ENCODE measurements at regions not wholly inside any gene's neighbourhood (a gene's known extent, or its start where the extent isn't known, plus 50 kb on each side); places are given as distances from the start of the nearest gene placed in this dataset.

- no peak for DNase-seq (ENCODE audit: low spot score in 2 of 2)
- TF ChIP-seq POLR2AphosphoS5 (IDR thresholded peaks at IDR 0.05), result no peak
- TF ChIP-seq POLR2A (IDR thresholded peaks at IDR 0.05), result no peak
- TF ChIP-seq, protein P1, sequence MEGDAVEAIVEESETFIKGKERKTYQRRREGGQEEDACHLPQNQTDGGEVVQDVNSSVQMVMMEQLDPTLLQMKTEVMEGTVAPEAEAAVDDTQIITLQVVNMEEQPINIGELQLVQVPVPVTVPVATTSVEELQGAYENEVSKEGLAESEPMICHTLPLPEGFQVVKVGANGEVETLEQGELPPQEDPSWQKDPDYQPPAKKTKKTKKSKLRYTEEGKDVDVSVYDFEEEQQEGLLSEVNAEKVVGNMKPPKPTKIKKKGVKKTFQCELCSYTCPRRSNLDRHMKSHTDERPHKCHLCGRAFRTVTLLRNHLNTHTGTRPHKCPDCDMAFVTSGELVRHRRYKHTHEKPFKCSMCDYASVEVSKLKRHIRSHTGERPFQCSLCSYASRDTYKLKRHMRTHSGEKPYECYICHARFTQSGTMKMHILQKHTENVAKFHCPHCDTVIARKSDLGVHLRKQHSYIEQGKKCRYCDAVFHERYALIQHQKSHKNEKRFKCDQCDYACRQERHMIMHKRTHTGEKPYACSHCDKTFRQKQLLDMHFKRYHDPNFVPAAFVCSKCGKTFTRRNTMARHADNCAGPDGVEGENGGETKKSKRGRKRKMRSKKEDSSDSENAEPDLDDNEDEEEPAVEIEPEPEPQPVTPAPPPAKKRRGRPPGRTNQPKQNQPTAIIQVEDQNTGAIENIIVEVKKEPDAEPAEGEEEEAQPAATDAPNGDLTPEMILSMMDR (IDR thresholded peaks at IDR 0.05), result no peak
- no peaks in the 10 kb centered on the region for H3K4me1 ChIP-seq
- H3K36me3 ChIP-seq, result no peaks in the 10 kb centered on the region
- intact Hi-C loops (cut with DNase I; ENCODE audit: low total_unique reads), result no loop called here
- H3K27me3 ChIP-seq, result no peaks in the 10 kb centered on the region
- no peak overlapping the region for H3K27ac ChIP-seq
- no peak overlapping the region for H3K4me3 ChIP-seq
- H3K9me3 ChIP-seq, result no peaks in the 10 kb centered on the region
Measured at GRCh38 chr2:106988361-106988760, 102.4 kb upstream of the ST6GAL2 start.

- Histone ChIP-seq H3K27ac (no peak overlapping the region), H3K27me3 (no peaks in the 10 kb centered on the region), H3K36me3 (no peaks in the 10 kb centered on the region), H3K4me1 (no peaks in the 10 kb centered on the region), H3K4me3 (no peak overlapping the region), H3K9me3 (no peaks in the 10 kb centered on the region)
- TF ChIP-seq POLR2AphosphoS5 (IDR thresholded peaks at IDR 0.05), result no peak
- TF ChIP-seq POLR2A (IDR thresholded peaks at IDR 0.05), result no peak
- TF ChIP-seq, protein P1 (IDR thresholded peaks at IDR 0.05), result no peak
- intact Hi-C loops (cut with DNase I; ENCODE audit: low total_unique reads), result no loop called here
- no peak for DNase-seq (ENCODE audit: low spot score in 2 of 2)
Measured at GRCh38 chr2:106990297-106990696, 104.3 kb upstream of the ST6GAL2 start.

DNA sequence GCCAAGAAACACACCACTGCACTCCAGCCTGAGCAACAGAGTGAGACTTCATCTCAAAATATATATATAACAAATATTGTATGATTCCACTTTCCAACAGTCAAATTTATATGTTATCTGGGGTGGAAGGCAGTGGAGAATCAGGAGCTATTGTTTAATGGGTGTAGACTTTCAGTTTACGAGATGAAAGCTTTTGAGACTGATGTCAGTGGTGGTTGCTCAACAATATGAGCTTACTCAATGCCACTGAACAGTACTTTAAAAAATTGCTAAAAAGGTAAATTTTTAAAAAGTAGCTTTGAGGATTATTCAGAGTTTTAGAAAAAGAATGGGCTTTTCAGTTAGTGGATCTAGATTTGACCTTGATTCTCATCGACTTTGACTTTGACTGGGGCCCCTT, 105.9 kb upstream of the ST6GAL2 start:
- Histone ChIP-seq H3K4me3 (no peak overlapping the region), H3K9me3 (no peaks in the 10 kb centered on the region), H3K4me1 (no peaks in the 10 kb centered on the region), H3K27ac (no peak overlapping the region), H3K27me3 (no peaks in the 10 kb centered on the region), H3K36me3 (no peaks in the 10 kb centered on the region)
- DNase-seq (ENCODE audit: low spot score in 2 of 2), result no peak
- intact Hi-C loops (cut with DNase I; ENCODE audit: low total_unique reads), result no loop called here
- TF ChIP-seq POLR2A (IDR thresholded peaks at IDR 0.05) (no peak), POLR2AphosphoS5 (IDR thresholded peaks at IDR 0.05) (no peak)
- TF ChIP-seq, protein P1 (IDR thresholded peaks at IDR 0.05), result no peak

- no peaks in the 10 kb centered on the region for H3K27me3 ChIP-seq
- TF ChIP-seq POLR2AphosphoS5 (IDR thresholded peaks at IDR 0.05) (no peak), POLR2A (IDR thresholded peaks at IDR 0.05) (no peak)
- TF ChIP-seq, protein P1 (IDR thresholded peaks at IDR 0.05), result no peak
- H3K27ac ChIP-seq, result no peak overlapping the region
- H3K36me3 ChIP-seq, result no peaks in the 10 kb centered on the region
- H3K4me3 ChIP-seq, result no peak overlapping the region
- H3K9me3 ChIP-seq, result no peaks in the 10 kb centered on the region
- no peak for DNase-seq (ENCODE audit: low spot score in 2 of 2)
- intact Hi-C loops (cut with DNase I; ENCODE audit: low total_unique reads), result no loop called here
- H3K4me1 ChIP-seq, result no peaks in the 10 kb centered on the region
Measured at GRCh38 chr2:106995556-106995955, 109.6 kb upstream of the ST6GAL2 start.

- DNase-seq (ENCODE audit: low spot score in 2 of 2), result no peak
- no peaks in the 10 kb centered on the region for H3K4me1 ChIP-seq
- H3K9me3 ChIP-seq, result no peaks in the 10 kb centered on the region
- intact Hi-C loops (cut with DNase I; ENCODE audit: low total_unique reads), result no loop called here
- no peak overlapping the region for H3K27ac ChIP-seq
- H3K4me3 ChIP-seq, result no peak overlapping the region
- TF ChIP-seq POLR2A (IDR thresholded peaks at IDR 0.05) (no peak), POLR2AphosphoS5 (IDR thresholded peaks at IDR 0.05) (no peak)
- TF ChIP-seq, protein P1 (IDR thresholded peaks at IDR 0.05), result no peak
- H3K27me3 ChIP-seq, result no peaks in the 10 kb centered on the region
- H3K36me3 ChIP-seq, result no peaks in the 10 kb centered on the region
Measured at GRCh38 chr2:106996171-106996769, 110.3 kb upstream of the ST6GAL2 start.
